Stimulated activated naive CD4-positive, alpha-beta T cell (primary cell): ENCODE measurements at regions not wholly inside any gene's neighbourhood (a gene's known extent, or its start where the extent isn't known, plus 50 kb on each side); places are given as distances from the start of the nearest gene placed in this dataset.

Experiments used
- DNase-seq, 6 experiments: peaks; one replicate each; lab custom pipeline; 2025; lab: John Stamatoyannopoulos, UW

DNA sequence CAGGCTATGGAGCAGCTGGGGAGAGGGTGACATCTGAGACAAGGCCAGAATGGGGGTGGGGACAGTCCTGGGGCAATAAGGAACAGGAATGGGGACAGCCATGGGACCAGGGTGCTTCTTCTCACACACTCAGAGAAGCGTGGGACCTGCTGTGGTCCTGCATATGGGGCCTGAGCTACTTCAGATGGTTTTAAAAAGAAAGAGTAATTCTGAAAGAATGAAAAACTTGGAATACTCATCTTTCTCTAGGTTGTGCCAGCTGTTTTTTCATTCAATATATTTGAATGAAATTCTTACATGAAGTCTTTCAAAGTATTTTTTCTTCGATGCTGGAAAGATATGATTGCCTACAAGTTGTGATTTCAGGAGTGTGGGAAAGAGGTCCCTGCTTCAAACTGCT, 227.5 kb upstream of the APCDD1 start:
- no peak for DNase-seq

DNA sequence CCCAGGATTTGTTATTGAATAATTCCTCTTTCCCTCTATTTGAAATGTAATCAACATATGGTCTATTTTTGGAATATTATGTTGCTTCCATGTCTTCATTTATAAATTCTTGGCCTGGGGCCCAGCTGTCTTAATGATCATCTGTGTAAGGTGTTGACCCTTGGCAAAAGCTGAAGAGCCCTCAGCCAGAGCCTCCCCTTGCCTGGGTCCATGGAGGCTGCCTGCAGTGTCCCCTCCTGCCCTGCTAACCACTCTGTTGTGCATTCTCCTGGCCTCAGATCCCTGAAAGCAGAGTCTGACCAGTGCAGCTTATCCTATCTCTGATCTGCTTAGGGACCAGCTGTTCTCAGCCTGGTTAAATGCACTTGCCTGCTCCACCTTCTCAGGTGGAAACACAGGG, 226.1 kb upstream of the APCDD1 start:
- no peak for DNase-seq

DNA sequence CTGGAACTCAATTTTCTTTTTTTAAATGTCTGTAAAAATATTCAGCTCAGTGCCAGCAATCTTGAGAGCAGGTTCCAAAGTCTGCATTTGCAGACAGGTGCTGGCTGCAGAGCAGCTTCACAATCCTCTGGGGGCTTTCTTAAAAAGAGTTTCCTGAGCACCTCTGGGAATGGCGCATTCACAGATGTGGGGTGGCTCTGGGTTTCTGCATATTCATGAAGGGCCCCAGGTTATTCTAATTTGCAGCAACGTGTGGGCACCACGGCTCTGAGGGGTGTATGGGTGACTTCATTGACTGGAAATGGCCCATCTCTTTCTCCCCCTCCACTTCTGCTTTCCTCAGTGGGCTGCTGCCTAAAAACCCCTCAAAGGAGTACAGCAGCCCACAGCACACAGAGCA, 225.0 kb upstream of the APCDD1 start:
- DNase-seq = no peak

DNA sequence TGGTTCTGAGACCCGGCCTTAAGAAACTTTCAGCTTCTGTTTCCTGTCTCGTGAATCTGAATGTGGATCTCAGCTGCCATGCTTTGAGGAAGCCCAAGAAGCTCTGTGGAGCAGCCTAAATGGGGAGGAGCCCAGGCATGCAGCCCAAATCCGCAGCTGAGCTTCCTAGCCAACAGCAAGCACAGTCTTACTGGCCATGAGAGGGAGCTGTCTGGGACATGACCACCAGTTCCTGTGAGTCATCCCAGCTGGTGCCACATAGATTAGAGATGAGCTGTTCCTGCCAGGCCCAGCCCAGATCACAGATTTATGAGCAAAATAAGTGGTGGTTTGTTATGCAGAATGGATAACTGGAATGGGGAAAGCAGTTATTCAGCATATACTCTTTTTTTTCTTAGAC, 224.4 kb upstream of the APCDD1 start:
- DNase-seq = no peak

DNA sequence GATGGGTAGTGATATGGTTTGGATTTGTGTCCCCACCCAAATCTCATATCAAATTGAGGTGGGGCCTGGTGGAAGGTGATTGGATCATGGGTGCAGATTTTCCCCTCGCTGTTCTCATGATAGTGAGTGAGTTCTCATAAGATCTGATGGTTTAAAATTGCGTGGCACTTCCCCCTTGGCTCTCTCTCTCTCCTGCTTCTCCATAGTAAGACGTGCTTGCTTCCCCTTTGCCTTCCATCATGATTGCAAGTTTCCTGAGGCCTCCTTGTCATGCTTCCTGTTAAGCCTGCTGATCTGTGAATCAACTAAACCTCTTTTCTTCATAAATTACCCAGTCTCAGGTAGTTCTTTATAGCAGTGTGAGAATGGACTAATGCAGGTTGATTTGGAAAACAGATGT, 223.2 kb upstream of the APCDD1 start:
- no peak for DNase-seq

DNA sequence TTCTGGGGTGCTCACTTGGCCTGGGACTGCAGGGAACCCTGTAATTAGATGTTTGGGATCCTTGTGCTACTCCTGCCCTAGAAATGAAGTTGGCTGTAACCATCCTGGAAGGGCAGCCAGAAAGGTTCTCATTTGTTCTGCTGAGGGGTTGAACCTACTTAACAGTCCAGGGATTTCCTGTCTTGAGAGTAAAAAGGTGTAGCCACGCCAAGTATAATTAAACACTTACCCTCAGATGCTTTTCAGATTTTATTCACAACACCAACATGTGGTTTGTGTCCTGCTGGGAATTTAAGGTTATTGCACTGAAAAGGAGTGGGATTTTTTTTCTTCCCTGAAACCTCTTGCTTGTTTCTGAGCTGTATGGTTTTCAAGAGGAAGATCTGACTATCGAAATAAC, 222.4 kb upstream of the APCDD1 start:
- no peak for DNase-seq

DNA sequence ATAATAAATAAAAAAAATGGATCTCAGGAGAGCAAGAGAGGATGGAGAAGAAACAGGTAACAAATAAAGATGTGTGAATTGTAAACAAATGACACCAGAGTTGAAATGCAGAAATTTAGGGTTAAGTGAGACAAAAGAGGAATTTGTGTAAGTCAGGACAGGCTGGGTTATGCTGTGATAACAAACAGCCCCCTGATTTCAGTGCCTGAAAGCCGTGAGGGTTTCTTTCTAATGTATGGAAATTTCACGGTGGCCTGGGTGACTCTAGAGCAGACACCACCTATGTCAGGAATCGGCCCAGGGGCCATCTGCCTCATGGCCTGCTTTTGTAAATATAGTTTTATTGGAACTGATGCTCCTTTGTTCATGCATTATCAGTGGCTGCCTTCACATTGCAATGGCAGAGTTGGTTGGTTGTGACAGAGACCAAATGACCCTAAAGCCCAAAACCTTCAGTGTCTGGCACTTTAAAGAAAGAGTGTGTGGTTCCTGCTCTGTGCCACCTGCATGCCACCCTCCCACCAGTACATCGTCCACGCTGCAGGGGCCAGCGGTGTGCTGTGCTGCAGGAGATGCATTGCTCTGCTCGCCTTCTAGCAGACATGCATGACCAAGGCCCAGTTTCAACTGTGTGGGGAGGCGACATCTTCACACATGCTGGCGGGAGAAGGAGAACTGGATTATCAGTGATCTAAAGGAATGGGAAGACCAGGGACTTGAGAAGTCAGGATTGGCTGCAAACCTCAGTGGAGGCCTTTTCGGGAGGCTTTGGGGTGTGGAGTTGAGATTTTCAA, 221.2 kb upstream of the APCDD1 start:
- no peak for DNase-seq

DNA sequence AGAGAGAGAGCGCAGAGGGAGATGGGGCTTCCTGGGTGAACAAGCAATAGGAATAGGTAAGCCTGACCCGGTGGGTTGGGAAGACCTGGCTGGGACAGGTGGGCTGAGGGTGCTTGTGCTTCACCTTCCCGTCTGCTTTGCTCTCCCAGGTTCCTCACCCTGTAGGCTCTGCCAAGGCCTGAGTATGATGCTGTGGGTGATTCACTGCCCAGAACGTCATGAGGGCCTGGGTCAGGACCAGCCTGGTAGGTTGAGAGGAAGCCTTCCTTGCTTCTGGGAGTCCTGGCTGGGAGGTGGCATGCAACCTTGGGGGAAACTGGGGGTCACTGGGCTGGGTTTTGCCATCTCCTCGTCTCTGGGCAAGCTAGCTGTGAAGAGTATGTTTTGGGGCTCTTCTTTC, 220.2 kb upstream of the APCDD1 start:
- DNase-seq = no peak

DNA sequence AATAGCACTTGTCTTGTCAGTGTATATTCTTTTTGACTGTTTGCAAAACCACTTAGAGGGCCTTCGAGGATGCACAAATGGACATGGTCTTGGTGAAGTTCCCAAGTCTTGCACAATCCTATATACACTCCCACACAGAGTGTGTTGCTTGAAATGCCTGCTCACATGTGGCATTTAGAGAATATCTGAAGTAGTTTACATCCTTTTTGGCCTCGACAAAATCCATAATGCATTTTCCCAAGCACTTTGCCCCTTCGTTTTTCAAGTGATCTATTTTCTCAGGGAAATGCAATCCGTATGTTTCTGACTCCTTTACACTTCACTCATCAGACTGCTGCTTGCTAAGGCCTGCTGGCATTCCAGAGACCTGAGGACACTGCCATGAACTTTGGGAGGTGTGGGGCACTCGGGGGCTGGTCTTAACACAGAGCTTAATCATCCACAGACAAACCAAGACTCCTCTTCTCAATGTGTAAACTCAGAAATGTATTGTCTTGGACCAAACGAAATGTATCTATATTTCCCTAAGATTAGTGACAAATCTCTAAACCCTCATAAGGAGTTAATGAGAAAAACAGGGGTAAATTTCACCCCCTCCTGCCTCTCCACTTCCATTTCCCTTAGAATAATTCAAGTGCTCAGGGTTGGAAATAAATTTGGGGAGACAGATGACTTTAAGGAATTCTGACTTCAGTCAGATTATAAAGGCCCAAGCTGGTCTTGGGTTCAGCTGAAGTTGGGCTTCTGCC, 219.3 kb upstream of the APCDD1 start:
- DNase-seq = no peak

DNA sequence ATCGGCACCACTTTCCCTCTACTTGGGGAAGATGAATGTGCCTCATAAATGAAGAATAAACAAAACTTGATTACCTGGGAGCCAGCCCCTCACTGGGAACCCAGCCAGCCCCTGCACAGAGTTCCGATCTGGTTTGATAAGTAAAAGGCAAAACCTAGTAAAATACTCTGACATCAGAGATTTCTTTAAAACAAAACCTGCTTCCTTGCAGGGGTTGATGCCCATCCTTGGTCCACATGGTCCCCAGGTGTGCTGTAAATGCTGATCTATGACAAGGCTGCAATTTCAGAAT, 218.8 kb upstream of the APCDD1 start:
- no peak for DNase-seq

DNA sequence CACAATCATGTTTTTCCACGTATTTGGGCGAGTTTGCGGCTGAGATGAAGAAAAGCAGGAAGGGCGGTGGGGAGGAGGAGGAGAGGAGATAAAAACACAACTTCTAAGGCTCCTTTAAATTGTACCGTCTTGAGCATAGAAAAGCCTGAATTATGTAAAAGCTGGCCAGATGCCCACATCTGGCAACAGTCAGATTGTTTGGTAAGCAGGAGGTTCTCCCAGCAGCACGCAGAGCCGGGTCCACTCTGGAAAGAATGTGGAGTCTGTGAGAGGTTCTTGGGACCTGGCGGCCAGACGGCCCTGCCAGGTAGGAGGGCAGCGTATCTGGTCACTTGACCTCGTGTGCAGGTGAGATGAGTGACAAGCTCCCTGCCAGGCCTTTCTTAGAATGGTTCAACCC, 215.3 kb upstream of the APCDD1 start:
- no peak for DNase-seq

DNA sequence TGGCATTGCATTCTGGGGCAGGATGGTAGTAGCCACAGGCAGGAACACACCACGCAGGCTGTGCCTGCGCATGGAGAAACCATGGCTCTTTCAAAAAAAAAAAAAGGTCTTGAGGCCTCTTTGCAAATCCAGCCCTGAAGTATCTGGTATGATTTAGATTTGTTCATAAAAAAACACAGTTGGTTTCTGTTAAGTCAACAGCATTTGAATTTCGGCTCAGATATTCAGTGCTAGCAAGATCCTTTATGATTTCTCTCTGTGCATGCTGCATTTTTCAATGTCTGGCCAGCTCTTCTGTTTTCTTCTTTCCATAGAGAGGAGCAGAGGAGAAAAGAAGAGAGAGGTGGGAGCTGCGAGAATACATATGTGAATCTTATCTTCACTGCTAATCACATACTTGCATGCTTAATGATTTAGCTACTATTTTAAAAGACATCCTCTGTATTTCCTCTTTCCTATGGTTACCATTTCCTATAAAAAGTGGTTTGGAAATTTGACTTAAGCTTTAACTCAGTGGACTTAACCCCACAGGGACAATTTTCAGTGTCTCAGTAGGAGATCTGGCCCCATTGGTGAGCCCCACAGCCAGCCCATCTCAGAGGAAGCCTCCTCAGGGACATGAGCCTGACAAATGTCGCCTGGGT, 214.3 kb upstream of the APCDD1 start:
- DNase-seq = no peak

DNA sequence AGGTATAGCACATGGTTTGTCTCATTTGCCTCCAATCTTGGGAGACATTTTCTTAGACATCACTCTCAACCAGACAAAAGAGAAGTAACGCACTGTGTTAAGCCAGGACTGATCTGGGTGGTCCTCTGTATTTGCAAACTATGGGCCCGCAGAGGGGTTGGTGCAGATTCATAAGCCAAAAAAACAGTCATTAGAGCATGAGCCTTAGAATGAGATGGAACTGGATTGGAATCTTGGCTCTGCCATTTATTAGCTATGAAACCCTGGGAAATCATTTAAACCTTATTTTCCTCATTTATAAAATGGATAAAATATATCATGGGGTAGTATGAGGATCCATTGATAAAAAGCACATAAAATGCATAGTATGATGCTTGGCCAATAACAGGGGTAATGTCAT, 213.5 kb upstream of the APCDD1 start:
- DNase-seq = no peak

DNA sequence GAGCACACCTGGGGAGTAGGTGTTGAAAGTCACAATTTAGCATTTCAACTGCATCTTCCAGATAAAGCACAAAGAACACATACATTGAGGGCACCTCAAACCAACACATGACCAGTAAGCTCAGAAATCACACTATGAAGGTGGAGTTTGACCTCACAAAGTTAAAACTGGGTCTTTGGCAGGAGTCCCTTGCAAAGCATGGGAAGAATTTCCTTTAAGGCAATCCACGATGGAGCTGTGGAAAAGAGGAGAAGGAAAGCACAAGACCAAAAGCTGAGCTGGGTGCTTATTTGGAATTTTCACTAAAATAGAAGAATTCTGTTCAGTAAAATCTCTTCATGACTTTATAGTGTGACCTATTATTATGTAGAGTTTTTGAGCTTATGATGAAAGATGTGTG, 212.9 kb upstream of the APCDD1 start:
- DNase-seq = no peak

DNA sequence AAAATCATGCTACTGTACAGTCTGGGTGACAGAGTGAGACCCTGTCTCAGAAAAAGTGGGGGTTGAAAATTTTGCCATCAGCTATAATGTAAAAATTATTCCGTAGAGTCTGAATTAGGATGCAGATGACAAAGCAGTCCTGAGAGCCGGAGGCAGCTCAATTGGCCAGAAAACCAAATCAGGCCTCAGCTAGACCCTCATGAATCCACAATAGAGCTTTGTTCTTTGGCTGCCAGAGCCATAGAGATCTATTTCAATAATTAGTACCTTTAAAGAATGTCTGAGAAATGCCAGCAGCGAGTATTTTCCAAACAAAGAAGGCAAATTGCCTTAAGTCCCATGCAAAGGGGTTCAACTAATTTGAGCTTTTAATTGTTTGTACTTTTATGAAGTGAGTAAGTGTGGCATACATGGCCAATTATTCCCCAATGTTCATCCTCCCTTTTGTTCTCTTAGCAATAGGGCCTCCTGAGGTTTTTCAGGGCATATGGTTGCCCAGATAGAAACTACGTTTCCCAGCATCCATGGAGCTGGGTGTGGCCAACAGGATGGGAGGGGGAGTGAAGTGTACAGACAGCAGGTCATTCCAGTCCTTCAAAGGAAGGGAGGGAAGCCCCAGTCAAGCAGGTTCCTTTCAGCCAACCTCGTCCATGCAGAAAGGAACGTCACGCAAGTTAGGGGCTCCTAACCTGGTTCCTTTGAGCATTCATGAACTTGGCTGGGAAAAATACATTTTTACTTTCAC, 211.3 kb upstream of the APCDD1 start:
- no peak for DNase-seq

DNA sequence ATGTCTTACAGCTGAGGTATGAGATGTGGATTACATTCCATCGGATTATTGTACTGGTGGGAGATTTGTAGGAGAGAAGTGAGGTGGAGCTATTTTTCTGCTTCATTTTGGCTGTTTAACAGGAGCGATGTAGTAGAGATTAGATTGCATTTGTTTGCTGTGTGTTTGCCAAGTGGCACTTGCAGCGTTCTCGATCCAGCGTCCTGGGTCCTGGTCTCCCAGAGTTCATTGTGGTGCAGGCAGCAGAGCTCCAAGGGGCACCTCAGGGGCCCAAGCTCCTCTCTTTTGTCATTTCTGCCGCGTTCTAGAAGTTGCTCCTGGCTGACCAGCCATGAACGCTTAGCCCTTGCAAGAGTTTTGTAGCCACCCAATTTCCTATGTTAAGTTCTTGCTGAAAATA, 210.1 kb upstream of the APCDD1 start:
- no peak for DNase-seq

DNA sequence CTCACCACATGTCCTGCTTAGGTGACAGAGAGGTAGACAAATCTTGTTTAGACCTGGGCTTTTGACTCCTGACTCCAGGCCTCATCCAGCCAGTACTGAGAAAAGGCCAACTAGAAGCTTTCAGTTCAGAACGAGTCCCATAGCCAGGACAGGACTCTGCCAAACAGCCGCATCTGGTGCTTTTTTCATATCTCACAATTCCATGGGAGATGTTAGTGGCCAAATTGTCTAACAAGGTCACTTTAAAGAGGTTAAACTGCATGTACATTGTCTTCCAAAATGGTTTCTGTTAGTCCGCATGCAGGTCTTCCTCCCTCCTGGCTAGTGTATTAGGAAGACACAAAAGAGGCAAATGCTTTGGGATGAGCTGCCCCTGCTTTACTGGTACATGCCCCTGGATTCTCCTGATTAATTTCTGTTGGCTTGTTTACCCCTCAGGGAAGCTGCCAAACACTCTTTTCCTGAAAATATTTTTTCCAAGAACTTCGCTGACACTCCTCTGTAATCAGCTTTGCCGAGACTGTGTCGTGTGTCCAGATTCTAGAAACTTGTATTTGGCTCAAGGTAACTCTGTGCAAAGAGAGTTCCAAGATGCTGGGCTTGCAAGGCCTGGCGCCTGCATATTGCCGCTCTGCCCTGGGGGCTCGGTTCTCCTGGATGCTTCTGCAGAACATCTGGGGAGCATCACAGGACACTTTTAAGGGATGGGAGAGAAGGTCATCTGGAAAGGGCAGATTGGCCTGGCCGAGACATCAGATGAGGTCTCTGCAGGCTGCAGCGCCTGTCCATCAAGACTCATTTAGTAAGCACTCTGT, 209.2 kb upstream of the APCDD1 start:
- no peak for DNase-seq

DNA sequence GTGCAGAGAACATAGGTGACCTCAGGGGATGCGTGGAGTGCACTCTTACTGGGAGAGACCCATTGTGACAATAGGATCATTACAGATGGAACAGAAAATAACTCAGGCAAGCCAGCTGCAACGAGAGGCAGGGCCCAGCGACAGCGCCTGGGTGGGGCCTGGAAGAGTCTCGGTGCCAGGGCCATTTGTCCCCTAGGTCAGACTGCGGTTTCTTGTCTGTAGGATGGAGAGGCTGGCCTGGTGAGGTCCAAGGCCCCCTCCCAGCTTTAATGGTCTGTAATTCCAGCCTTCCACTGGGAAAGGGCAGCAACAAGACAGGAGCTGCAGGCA, 208.6 kb upstream of the APCDD1 start:
- DNase-seq = no peak

DNA sequence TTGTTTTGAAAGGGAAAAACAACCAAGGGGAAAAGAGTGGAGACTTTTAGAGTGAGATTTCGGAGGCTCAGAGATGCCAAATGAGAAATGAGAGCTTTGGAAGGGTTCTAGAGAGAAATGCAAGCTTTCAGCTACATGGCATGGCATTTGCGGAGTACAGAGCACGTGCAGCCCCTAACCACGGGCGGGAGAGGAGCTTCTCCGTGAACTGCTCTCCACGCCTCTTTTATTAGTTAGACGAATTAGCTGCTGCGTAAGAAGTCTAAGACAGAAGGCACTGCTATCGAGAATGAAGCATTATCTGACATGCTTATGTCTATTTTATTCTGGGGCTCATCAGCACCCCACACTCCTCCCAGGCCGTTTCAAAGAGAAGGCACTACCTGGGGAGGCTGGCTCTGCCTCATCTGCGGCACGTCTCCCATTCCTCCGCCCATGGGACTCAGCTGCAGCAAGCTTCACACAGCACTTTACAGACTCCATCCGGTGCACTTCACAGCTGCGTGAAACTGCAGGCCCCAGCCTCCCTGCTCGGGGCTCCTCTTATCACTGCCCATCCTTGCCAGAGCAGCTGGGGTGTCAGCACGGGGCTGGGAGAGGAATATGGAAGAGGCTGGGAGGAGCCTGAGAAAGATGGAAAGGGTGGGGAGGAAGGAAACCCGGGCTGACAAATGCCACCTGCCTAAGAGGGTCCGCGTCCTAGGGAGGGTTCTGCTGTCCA, 207.3 kb upstream of the APCDD1 start:
- DNase-seq = no peak

DNA sequence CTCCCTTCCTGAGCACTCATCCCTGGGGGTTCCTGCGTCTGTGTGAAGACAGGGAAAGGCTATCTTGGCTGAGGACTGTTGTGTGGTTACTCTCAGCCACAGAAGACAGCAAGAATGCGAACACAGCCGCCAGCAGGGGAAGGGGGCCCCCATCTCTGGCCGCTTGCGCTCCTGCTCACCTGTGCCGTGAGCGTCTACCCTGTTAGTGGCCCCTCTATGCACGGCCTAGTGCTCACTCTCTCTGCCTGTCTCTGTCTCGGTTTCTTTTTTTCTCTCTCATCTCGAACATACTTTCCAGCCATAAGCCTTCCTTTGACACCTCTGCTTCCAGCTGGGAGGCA, 206.7 kb upstream of the APCDD1 start:
- no peak for DNase-seq

DNA sequence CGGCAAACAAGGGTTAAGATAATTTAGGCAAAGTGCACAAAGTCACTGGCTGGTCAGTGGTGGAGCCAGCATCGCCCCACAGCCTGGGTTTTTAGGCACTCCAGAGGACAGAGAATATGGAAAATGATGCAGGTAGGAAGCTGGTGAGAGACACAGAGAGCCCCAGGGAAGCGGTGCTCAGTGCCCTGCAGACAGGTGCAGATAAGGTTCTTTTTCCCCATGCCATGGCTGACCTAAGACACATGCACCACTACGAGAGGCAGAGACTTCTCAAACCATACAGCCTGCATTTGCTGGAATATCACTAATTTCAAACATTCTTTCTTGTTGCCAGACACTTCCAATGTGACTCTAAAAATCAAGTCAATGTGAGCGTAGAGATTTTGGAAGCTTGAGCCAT, 205.7 kb upstream of the APCDD1 start:
- no peak for DNase-seq

DNA sequence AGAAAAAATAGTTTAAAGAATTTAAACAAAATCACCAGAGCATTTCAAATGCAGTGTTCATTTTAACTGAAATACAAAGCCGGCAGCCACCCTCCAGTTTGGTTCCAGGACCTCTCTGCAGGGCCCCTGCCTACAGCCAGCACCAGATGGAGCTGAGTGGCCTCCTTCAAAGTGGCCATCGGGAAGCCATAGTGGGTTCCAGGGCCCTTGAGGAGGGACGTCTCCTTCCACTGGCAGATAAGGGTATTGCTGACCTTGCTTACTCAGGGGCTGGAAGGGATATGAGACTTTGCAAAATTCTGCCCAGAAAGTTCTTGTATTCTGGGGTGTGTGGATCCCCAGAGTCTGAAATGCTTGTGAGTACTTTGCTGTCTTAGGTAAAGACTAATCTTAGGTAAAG, 205.2 kb upstream of the APCDD1 start:
- DNase-seq = no peak
